ENCODE measurements at regions not wholly inside any gene's neighbourhood (a gene's known extent, or its start where the extent isn't known, plus 50 kb on each side); places are given as distances from the start of the nearest gene placed in this dataset.

DNA sequence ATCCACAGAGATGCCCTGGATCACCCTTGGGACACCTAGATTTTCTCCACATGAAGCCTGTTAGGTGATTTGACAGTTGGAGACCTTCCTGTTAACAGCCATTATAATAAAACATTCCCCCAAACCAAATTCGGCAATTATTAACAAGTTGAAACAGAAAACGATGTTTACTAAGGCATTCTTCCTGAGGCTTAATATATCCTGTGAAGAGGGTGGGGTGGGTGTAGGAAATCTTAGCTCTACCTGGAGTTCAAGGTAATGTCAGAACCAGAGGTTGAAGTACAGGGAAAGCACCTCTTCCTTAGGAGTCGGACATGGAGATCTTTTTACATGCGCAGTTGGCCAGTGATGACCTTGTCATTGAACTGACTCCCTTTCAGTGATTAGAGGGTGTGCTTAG lies 143.0 kb downstream of the FGF9 start:
- TF ChIP-seq, protein P1, sequence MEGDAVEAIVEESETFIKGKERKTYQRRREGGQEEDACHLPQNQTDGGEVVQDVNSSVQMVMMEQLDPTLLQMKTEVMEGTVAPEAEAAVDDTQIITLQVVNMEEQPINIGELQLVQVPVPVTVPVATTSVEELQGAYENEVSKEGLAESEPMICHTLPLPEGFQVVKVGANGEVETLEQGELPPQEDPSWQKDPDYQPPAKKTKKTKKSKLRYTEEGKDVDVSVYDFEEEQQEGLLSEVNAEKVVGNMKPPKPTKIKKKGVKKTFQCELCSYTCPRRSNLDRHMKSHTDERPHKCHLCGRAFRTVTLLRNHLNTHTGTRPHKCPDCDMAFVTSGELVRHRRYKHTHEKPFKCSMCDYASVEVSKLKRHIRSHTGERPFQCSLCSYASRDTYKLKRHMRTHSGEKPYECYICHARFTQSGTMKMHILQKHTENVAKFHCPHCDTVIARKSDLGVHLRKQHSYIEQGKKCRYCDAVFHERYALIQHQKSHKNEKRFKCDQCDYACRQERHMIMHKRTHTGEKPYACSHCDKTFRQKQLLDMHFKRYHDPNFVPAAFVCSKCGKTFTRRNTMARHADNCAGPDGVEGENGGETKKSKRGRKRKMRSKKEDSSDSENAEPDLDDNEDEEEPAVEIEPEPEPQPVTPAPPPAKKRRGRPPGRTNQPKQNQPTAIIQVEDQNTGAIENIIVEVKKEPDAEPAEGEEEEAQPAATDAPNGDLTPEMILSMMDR (IDR thresholded peaks at IDR 0.05), result no peak
- no peak for TF ChIP-seq ZFX (IDR thresholded peaks at IDR 0.05; ENCODE audit: borderline replicate concordance)
- no peak overlapping the region for H3K27ac ChIP-seq

DNA sequence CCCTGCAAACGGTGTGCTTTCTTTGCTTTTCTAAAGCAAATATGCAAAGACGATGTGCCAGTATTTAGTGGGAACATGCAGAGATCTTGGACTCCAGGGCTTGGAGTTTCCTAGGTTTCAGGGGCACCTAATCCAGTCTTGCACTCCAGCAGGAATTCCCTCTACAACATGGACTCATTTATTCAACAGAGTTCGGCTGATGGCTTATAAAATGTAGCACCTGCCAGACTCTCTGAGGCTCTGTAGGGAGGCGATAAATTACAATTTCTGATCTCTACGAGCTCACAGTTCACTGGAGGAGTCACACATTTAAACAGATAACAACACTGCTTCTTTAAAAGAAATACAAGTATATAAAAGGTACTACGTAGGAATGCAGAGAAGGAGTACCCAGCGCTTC lies 143.7 kb downstream of the FGF9 start:
- no peak for TF ChIP-seq ZFX (IDR thresholded peaks at IDR 0.05; ENCODE audit: borderline replicate concordance)
- TF ChIP-seq, protein P1 (IDR thresholded peaks at IDR 0.05), result no peak
- H3K27ac ChIP-seq, result no peak overlapping the region

DNA sequence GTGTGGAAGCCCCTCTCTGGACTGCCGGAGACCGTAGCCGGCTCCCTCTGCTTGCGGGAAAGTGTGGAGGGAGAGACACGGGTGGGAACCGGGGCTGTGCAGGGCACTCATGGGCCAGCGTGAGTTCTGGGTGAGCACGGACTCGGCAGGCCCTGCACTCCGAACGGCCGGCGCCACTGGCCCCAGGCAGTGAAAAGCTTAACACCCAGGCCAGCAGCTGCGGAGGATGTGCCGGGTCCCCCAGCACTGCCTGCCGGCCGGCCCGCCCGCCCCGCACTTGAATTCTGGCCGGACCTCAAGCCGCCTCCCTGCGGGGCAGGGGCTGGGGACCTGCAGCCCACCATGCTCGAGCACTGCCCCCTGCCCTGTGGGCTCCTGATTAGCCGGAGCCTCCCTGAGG lies 147.0 kb downstream of the FGF9 start:
- no peak for TF ChIP-seq ZFX (IDR thresholded peaks at IDR 0.05; ENCODE audit: borderline replicate concordance)
- TF ChIP-seq, protein P1 (IDR thresholded peaks at IDR 0.05), result no peak
- H3K27ac ChIP-seq, result no peak overlapping the region

DNA sequence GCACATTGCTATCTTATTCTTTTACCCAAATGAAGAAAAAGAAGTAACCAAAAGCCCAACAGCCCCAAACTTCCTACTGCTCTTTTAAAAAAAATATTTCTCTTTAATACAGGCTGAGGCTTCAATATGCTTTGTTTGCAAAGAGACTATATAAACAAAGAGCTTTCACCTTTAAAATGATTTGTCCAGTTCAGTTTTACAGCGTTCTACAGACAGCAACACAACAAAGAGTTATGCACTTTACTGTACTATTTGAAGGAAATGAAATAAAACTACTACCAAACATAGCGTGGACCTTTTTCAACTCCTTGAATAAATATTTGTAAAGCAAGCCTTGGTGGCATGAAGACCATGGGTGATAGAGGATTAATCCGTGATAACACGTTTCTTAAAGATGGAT lies 151.2 kb downstream of the FGF9 start:
- TF ChIP-seq ZFX (IDR thresholded peaks at IDR 0.05; ENCODE audit: borderline replicate concordance), result no peak
- TF ChIP-seq, protein P1 (IDR thresholded peaks at IDR 0.05), result no peak
- no peak overlapping the region for H3K27ac ChIP-seq

DNA sequence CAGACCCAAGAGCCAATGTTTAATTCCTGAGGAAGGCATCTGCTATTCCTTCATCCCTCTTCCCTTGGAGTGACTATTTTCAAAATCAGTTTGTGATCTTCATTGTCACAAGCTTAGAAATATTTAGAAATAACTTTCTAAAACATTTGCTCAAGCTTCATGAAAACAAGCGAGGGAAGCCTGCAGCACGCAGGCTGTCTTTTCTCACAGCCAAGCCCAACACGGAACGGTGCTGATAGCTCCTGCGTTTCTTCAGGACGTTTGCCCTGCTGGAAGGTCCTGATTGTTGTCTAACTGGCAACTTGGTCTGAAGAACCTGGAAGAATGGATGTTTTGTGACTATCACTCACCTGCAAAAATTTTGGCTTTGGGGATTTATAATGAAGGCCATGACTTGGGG lies 152.5 kb downstream of the FGF9 start:
- no peak for TF ChIP-seq ZFX (IDR thresholded peaks at IDR 0.05; ENCODE audit: borderline replicate concordance)
- TF ChIP-seq, protein P1 (IDR thresholded peaks at IDR 0.05), result no peak
- no peak overlapping the region for H3K27ac ChIP-seq

DNA sequence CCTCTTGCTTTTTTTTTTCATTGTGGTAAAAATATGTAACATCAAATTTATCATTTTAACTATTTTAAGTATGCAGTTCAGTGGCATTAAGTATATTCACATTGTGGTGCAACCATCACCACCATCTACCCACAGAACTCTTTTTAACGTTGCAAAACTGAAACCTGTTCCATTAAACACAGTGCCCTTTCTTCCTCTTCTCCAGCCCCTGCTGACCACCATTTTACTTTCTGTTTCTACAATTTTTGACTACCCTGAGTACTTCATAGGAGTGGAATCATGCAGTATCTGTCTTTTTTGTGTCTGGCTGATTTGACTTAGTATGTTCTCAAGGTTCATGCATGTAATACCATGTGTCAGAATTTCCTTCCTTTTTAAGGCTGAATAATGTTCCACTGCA lies 153.1 kb downstream of the FGF9 start:
- TF ChIP-seq ZFX (IDR thresholded peaks at IDR 0.05; ENCODE audit: borderline replicate concordance), result no peak
- TF ChIP-seq, protein P1 (IDR thresholded peaks at IDR 0.05), result no peak
- no peak overlapping the region for H3K27ac ChIP-seq

DNA sequence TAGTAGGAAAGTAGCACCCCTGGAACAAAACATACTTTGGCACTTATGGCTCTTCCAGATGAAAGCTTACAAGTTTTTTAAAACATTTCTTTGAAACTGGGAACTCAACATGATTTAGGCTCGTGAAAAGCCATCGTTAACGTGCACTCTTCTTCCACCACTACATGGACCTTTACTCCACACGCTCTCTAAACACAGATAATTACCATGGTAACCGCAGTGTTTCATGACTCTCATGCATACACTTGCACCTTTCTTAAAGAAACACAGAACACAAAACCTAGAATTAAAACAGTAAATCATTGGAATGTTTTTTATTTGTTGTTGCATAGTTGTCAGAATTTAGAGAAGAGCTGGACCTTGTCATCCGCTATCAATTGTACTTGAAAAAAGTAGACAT lies 154.3 kb downstream of the FGF9 start:
- H3K27ac ChIP-seq, result no peak overlapping the region

More for the DNA sequence above, 154.3 kb downstream of the FGF9 start:
- TF ChIP-seq, protein P1 (IDR thresholded peaks at IDR 0.05), result no peak
- no peak for TF ChIP-seq ZFX (IDR thresholded peaks at IDR 0.05; ENCODE audit: borderline replicate concordance)

Data from 22Rv1 (cell line).